PC-9 (cell line): ENCODE measurements at regions not wholly inside any gene's neighbourhood (a gene's known extent, or its start where the extent isn't known, plus 50 kb on each side); places are given as distances from the start of the nearest gene placed in this dataset.

Experiments
- BruUV-seq: library from RNA; stranded (reverse); fragments of 400-500 nt; replicated peaks from 2 replicates; lab custom pipeline; 2021; lab: Mats Ljungman, UMichigan
- CTCF ChIA-PET: fragments of 300-600 bp; sonication (Branson Sonifier 250); formaldehyde crosslinking; loops from one replicate; lab custom pipeline; 2022; ENCODE audit warnings: antibody characterized with exemption; lab: Charles Lee
- POLR2A ChIA-PET: fragments of 300-600 bp; sonication (Branson Sonifier 250); formaldehyde crosslinking; loops from one replicate; lab custom pipeline; 2022; ENCODE audit warnings: antibody characterized with exemption; ENCODE audit not compliant: unreplicated experiment; lab: Charles Lee
- DNase-seq, 2 experiments: peaks; one replicate each; pipeline versions ENCODE4 v3.0.0 to v3.0.0-alpha.2; 2015 to 2022; ENCODE audit warnings: mixed read lengths in 1 of 2
- H2AFZ ChIP-seq: fragments of 200-600 bp; sonication (generic); 2 replicates; pipeline ENCODE4 v1.8.1; 2017; ENCODE audit warnings: antibody characterized with exemption
- H3F3A ChIP-seq: fragments of 200-600 bp; sonication (generic); 2 replicates; pipeline ENCODE4 v1.8.1; 2017; ENCODE audit warnings: antibody characterized with exemption, mild to moderate bottlenecking, low read depth; ENCODE audit not compliant: insufficient read depth
- H3K27ac ChIP-seq: fragments of 200-600 bp; sonication (generic); 2 replicates; pipeline ENCODE4 v1.6.1; 2016; ENCODE audit warnings: mixed run types
- H3K27me3 ChIP-seq: fragments of 200-600 bp; sonication (generic); 2 replicates; pipeline ENCODE4 v1.6.1; 2016; ENCODE audit warnings: low read depth, mixed run types; ENCODE audit not compliant: insufficient read depth
- H3K36me3 ChIP-seq: fragments of 200-600 bp; sonication (generic); 2 replicates; pipeline ENCODE4 v1.6.1; 2016; ENCODE audit warnings: low read depth, mixed run types
- H3K4me1 ChIP-seq: fragments of 200-600 bp; sonication (generic); replicated peaks from 2 replicates; pipeline ENCODE4 v1.6.1; 2016; ENCODE audit warnings: mixed run types; ENCODE audit not compliant: insufficient read depth
- H3K4me2 ChIP-seq: fragments of 200-600 bp; sonication (generic); 2 replicates; pipeline ENCODE4 v1.6.1; 2017; ENCODE audit warnings: mixed run types
- H3K4me3 ChIP-seq: fragments of 200-600 bp; sonication (generic); 2 replicates; pipeline ENCODE4 v1.6.1; 2016; ENCODE audit warnings: mixed run types
- H3K79me2 ChIP-seq: fragments of 200-600 bp; sonication (generic); 2 replicates; pipeline ENCODE4 v1.6.1; 2017; ENCODE audit warnings: low read depth, mixed run types
- H3K9me2 ChIP-seq: fragments of 200-600 bp; sonication (generic); 2 replicates; pipeline ENCODE4 v1.8.1; 2017; ENCODE audit warnings: mild to moderate bottlenecking; ENCODE audit not compliant: insufficient read depth
- H3K9me3 ChIP-seq: fragments of 200-600 bp; sonication (generic); 2 replicates; pipeline ENCODE4 v1.8.1; 2016; ENCODE audit warnings: low read depth; ENCODE audit not compliant: insufficient read depth
- H4K20me1 ChIP-seq: fragments of 200-600 bp; sonication (generic); 2 replicates; pipeline ENCODE4 v1.8.1; 2017; ENCODE audit not compliant: insufficient read depth
- EZH2 ChIP-seq: fragments of 200-600 bp; sonication (generic); IDR thresholded peaks from 2 replicates; pipeline ENCODE4 v1.8.0; 2017; ENCODE audit warnings: antibody characterized with exemption, low read depth
- intact Hi-C: fragments of 100-400 bp; cut with micrococcal nuclease; formaldehyde crosslinking; loops from one replicate; pipeline ENCODE4 v1.10.0; 2022; ENCODE audit not compliant: unreplicated experiment
- TF ChIP-seq, protein P1 (sequence below): fragments of 200-600 bp; sonication (generic); conservative IDR thresholded peaks from 2 replicates; pipeline ENCODE4 v1.6.1; 2017; ENCODE audit warnings: mixed run types, antibody characterized with exemption, mild to moderate bottlenecking, moderate library complexity

DNA sequence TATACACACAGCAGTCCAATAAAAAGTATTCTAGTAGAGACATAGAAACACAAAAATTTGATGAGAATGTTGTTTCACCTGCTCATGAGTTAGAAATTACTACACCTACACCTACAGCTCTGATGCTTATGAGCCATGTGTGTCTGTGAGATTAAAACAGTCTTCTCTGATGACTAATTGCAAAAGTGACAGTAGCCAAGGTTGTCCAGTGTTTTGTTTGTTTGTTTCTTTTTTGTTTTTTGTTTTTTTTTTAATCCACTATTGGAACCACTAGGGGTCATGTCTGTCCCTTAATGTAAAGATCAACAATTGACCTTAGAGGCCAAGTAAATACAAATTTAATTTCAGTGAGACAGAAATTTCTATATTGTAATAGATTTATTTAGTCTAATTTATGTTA, 423.1 kb downstream of the TEX13C start:
- CTCF ChIA-PET, result no interaction called here
- Histone ChIP-seq H3F3A (no peaks in the 10 kb centered on the region), H3K27ac (no peak overlapping the region), H3K4me2 (no peak overlapping the region), H3K4me1 (no peaks in the 10 kb centered on the region), H3K79me2 (no peaks in the 10 kb centered on the region), H3K9me3 (no peaks in the 10 kb centered on the region), H4K20me1 (no peaks in the 10 kb centered on the region), H3K36me3 (no peaks in the 10 kb centered on the region), H3K4me3 (no peak overlapping the region), H2AFZ (no peak overlapping the region), H3K9me2 (no peaks in the 10 kb centered on the region), H3K27me3 (no peaks in the 10 kb centered on the region)
- BruUV-seq, result no TSS peak
- intact Hi-C loops, result no loop called here
- DNase-seq, result no peak
- POLR2A ChIA-PET, result no interaction called here
- TF ChIP-seq, protein P1, sequence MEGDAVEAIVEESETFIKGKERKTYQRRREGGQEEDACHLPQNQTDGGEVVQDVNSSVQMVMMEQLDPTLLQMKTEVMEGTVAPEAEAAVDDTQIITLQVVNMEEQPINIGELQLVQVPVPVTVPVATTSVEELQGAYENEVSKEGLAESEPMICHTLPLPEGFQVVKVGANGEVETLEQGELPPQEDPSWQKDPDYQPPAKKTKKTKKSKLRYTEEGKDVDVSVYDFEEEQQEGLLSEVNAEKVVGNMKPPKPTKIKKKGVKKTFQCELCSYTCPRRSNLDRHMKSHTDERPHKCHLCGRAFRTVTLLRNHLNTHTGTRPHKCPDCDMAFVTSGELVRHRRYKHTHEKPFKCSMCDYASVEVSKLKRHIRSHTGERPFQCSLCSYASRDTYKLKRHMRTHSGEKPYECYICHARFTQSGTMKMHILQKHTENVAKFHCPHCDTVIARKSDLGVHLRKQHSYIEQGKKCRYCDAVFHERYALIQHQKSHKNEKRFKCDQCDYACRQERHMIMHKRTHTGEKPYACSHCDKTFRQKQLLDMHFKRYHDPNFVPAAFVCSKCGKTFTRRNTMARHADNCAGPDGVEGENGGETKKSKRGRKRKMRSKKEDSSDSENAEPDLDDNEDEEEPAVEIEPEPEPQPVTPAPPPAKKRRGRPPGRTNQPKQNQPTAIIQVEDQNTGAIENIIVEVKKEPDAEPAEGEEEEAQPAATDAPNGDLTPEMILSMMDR, result 0 out of 2 replicates have a peak, but pooled peaks have one; percentile 18
- no peak for TF ChIP-seq EZH2

DNA sequence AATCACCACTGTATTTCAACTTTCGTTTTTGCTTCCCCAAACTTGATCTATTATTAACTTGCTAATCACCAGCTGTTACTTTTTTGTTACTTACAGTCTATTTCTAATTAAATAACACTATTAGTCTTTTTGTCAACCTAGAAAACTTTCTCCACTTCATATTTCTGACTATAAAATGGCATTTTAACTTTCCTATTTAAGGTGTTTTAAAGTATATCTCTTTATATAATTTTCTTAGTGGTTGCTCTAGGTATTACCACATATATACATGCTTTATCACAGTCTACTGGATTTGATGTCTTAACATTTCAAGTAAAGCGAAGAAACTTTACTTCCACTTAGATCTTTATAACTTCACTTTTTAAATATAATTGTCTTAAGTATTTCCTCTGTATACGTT, 421.2 kb downstream of the DCAF12L2 start:
- CTCF ChIA-PET, result no interaction called here
- H3F3A ChIP-seq, result no peaks in the 10 kb centered on the region
- H4K20me1 ChIP-seq, result no peaks in the 10 kb centered on the region
- no TSS peak for BruUV-seq
- H3K9me2 ChIP-seq, result no peaks in the 10 kb centered on the region
- no peak for DNase-seq
- POLR2A ChIA-PET, result no interaction called here
- H3K9me3 ChIP-seq, result no peaks in the 10 kb centered on the region
- no peak overlapping the region for H3K27ac ChIP-seq
- intact Hi-C loops, result no loop called here
- H3K4me2 ChIP-seq, result no peak overlapping the region
- no peaks in the 10 kb centered on the region for H3K36me3 ChIP-seq
- H3K27me3 ChIP-seq, result no peaks in the 10 kb centered on the region
- TF ChIP-seq, protein P1, result peak; percentile 26; the same call in 1 of the 2 replicates
- no peak for TF ChIP-seq EZH2
- H3K4me3 ChIP-seq, result no peak overlapping the region
- H3K4me1 ChIP-seq, result no peaks in the 10 kb centered on the region
- H2AFZ ChIP-seq, result no peak overlapping the region
- H3K79me2 ChIP-seq, result no peaks in the 10 kb centered on the region

DNA sequence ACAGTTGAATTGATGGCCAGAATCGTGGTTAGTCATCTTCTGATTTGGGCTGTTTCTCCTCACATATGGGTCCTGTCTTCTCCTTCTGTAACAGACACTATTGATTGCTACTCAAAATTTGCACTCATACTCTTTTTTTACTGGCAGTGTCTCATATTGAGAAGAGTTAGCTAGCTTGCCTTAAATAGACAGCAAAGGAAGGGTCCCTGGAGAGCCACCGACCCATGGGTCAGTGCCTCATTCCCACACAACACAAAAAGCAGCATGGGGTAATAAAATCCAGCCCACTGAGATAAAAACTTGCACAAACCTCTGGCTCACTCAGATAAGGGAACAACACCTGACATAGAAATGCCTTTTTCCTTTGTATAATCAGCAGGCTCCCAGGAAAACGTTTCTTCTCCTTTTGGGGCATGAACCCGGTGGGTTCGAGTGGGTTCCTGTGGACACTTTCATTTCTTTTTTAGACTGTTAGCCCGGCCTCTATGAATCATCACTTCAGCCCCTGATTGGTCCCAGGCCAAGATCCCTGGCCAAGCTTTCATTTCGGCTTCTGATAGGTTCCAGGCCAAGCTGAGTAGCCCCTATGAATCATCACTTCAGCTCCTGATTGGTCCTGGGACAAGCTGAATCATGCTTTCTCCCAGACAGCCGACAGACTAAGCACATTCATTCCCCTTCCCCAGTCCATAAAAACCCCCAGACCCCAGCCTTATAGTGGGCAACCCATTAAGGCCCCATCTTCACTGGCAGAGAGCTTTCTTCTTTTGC, 408.1 kb downstream of the DCAF12L2 start:
- POLR2A ChIA-PET, result no interaction called here
- no peak for DNase-seq
- no TSS peak for BruUV-seq

More for the DNA sequence above, 408.1 kb downstream of the DCAF12L2 start:
- Histone ChIP-seq H3K9me3 (0 out of 2 replicates have a peak, but pooled peaks cover 4% of the 10 kb centered on the region), H3K27ac (no peak overlapping the region), H4K20me1 (no peaks in the 10 kb centered on the region), H3K4me2 (peak overlapping the region; percentile 37; the same call in 1 of the 2 replicates), H3K4me3 (no peak overlapping the region), H3K9me2 (no peaks in the 10 kb centered on the region), H2AFZ (no peak overlapping the region), H3K79me2 (no peaks in the 10 kb centered on the region), H3F3A (no peaks in the 10 kb centered on the region), H3K4me1 (no peaks in the 10 kb centered on the region), H3K36me3 (no peaks in the 10 kb centered on the region), H3K27me3 (no peaks in the 10 kb centered on the region)
- CTCF ChIA-PET, result no interaction called here
- TF ChIP-seq, protein P1, result no peak
- no peak for TF ChIP-seq EZH2
- intact Hi-C loops, result no loop called here
